Astrocyte (in vitro differentiated cells and primary cell): ENCODE measurements at regions not wholly inside any gene's neighbourhood (a gene's known extent, or its start where the extent isn't known, plus 50 kb on each side); places are given as distances from the start of the nearest gene placed in this dataset.

Experiments used
- EZH2 ChIP-seq: IDR thresholded peaks from 2 replicates; pipeline ENCODE4 v1.6.1; 2012; ENCODE audit warnings: mild to moderate bottlenecking, low read length, inconsistent platforms; ENCODE audit not compliant: insufficient read depth
- TF ChIP-seq, protein P1 (sequence below): IDR thresholded peaks from 2 replicates; pipeline ENCODE4 v1.5.1; 2011; ENCODE audit warnings: low read depth, mild to moderate bottlenecking, inconsistent platforms, low read length, moderate library complexity; ENCODE audit not compliant: insufficient read depth

DNA sequence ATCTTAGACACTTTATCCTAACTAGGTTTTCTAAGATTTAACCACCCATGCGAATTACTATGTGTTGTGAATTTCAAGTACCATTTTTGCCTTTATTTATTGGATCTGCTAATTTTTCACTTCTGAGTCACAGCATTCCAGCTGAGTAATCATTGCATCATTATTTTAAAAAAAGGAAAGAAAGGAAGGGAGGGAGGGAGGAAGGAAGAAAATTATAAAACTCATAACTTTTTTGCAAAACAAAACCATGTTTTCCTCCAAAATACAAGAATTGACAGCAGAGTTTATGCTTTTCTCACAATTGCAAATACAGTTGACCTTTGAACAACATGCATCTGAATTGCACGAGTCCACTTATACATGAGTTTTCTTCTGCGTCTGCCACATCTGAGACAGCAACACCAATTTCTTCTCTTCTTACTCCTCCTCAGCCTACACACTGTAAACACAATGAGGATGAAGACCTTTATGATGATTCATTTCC lies 651.4 kb upstream of the NECTIN3 start:
- no peak for TF ChIP-seq EZH2
- TF ChIP-seq, protein P1, sequence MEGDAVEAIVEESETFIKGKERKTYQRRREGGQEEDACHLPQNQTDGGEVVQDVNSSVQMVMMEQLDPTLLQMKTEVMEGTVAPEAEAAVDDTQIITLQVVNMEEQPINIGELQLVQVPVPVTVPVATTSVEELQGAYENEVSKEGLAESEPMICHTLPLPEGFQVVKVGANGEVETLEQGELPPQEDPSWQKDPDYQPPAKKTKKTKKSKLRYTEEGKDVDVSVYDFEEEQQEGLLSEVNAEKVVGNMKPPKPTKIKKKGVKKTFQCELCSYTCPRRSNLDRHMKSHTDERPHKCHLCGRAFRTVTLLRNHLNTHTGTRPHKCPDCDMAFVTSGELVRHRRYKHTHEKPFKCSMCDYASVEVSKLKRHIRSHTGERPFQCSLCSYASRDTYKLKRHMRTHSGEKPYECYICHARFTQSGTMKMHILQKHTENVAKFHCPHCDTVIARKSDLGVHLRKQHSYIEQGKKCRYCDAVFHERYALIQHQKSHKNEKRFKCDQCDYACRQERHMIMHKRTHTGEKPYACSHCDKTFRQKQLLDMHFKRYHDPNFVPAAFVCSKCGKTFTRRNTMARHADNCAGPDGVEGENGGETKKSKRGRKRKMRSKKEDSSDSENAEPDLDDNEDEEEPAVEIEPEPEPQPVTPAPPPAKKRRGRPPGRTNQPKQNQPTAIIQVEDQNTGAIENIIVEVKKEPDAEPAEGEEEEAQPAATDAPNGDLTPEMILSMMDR = no peak
